Fibroblast of skin of right quadriceps (primary cell): ENCODE measurements at regions not wholly inside any gene's neighbourhood (a gene's known extent, or its start where the extent isn't known, plus 50 kb on each side); places are given as distances from the start of the nearest gene placed in this dataset.
"Not testable (repeated sequence)": the region's sequence is repeated elsewhere in the genome, so short reads cannot be mapped to it uniquely, and the experiment has no call there.

Experiments used
- DNase-seq: peaks from one replicate; pipeline ENCODE4 v3.0.0-alpha.2; 2013

GRCh38 chr5:147084702-147085101 lies 150.1 kb upstream of the STK32A start:
- DNase-seq, result no peak

GRCh38 chr5:147085409-147085808 lies 149.4 kb upstream of the STK32A start:
- no peak for DNase-seq

GRCh38 chr5:147092044-147092443 lies 142.8 kb upstream of the STK32A start:
- no peak for DNase-seq

- DNase-seq, result no peak
Measured at GRCh38 chr5:147093138-147093537, 141.7 kb upstream of the STK32A start.

GRCh38 chr5:147095740-147096139 lies 139.1 kb upstream of the STK32A start:
- no peak for DNase-seq

- peak; percentile 17 for DNase-seq
Measured at GRCh38 chr5:147098233-147098790, 136.5 kb upstream of the STK32A start.

GRCh38 chr5:147101659-147102369 lies 133.0 kb upstream of the STK32A start:
- no peak for DNase-seq

GRCh38 chr5:147112899-147113298 lies 121.9 kb upstream of the STK32A start:
- DNase-seq, result no peak

GRCh38 chr5:147113967-147114366 lies 120.9 kb upstream of the STK32A start:
- DNase-seq, result no peak

GRCh38 chr5:147139759-147140158 lies 95.1 kb upstream of the STK32A start:
- not testable (repeated sequence) for DNase-seq

GRCh38 chr5:147140558-147140957 lies 94.3 kb upstream of the STK32A start:
- no peak for DNase-seq

- not testable (repeated sequence) for DNase-seq
Measured at GRCh38 chr5:147141580-147141979, 93.2 kb upstream of the STK32A start.

- no peak for DNase-seq
Measured at GRCh38 chr5:147143215-147143614, 91.6 kb upstream of the STK32A start.

- no peak for DNase-seq
Measured at GRCh38 chr5:147145328-147145727, 89.5 kb upstream of the STK32A start.

GRCh38 chr5:147148715-147149114 lies 86.1 kb upstream of the STK32A start:
- no peak for DNase-seq

GRCh38 chr5:147152086-147152485 lies 82.7 kb upstream of the STK32A start:
- no peak for DNase-seq

GRCh38 chr5:147154809-147155208 lies 80.0 kb upstream of the STK32A start:
- DNase-seq, result no peak

- DNase-seq, result no peak
Measured at GRCh38 chr5:147156012-147156411, 78.8 kb upstream of the STK32A start.

GRCh38 chr5:147160902-147161700 lies 73.7 kb upstream of the STK32A start:
- DNase-seq, result no peak

- DNase-seq, result no peak
Measured at GRCh38 chr5:147162740-147163139, 72.1 kb upstream of the STK32A start.

GRCh38 chr5:147167529-147167928 lies 67.3 kb upstream of the STK32A start:
- DNase-seq, result no peak

- DNase-seq, result peak; percentile 40
Measured at GRCh38 chr5:147168578-147169327, 66.1 kb upstream of the STK32A start.

- peak; percentile 8 for DNase-seq
Measured at GRCh38 chr5:147169399-147169798, 65.4 kb upstream of the STK32A start.
